ENCODE measurements at regions not wholly inside any gene's neighbourhood (a gene's known extent, or its start where the extent isn't known, plus 50 kb on each side); places are given as distances from the start of the nearest gene placed in this dataset.

- no peak overlapping the region for H3K9ac ChIP-seq (ENCODE audit: low read length in 3 of 3)
- FAIRE-seq (no peak), DNase-seq (no peak)
- H3K9me3 ChIP-seq (ENCODE audit: control insufficient read depth in 2 of 3, insufficient read depth in 1 of 3, low read length in 3 of 3), result no peaks in the 10 kb centered on the region
- no peaks in the 10 kb centered on the region for H3K4me1 ChIP-seq (ENCODE audit: control insufficient read depth in 2 of 3, insufficient read depth in 2 of 3, low read depth in 1 of 3, low read length in 3 of 3)
- TF ChIP-seq CTCF (IDR thresholded peaks at IDR 0.05; ENCODE audit: borderline replicate concordance, extremely low read depth, insufficient read depth), result no peak
- no peaks in the 10 kb centered on the region for H3K36me3 ChIP-seq (ENCODE audit: control insufficient read depth in 2 of 3, insufficient read depth in 3 of 3, low read length in 3 of 3)
- no peaks in the 10 kb centered on the region for H3K27me3 ChIP-seq (ENCODE audit: control insufficient read depth, insufficient read depth, low read length)
- H3K4me3 ChIP-seq (ENCODE audit: low read length in 3 of 3), result no peak overlapping the region
- no peak overlapping the region for H3K27ac ChIP-seq (ENCODE audit: low read depth in 2 of 2, low read length in 2 of 2)
- intact Hi-C loops (cut with DNase I), result no loop called here
Observed at GRCh38 chr13:57452228-57452627, 179.3 kb upstream of the PCDH17 start.

GRCh38 chr13:57470491-57470890 lies 161.1 kb upstream of the PCDH17 start:
- no peak overlapping the region for H3K27ac ChIP-seq (ENCODE audit: low read depth in 2 of 2, low read length in 2 of 2)
- no peak for FAIRE-seq

GRCh38 chr13:57491318-57491717 lies 140.2 kb upstream of the PCDH17 start:
- Histone ChIP-seq H3K4me1 (ENCODE audit: control insufficient read depth in 2 of 3, insufficient read depth in 2 of 3, low read depth in 1 of 3, low read length in 3 of 3) (no peaks in the 10 kb centered on the region), H3K27ac (ENCODE audit: low read depth in 2 of 2, low read length in 2 of 2) (no peak overlapping the region), H3K27me3 (ENCODE audit: control insufficient read depth, insufficient read depth, low read length) (no peaks in the 10 kb centered on the region), H3K36me3 (ENCODE audit: control insufficient read depth in 2 of 3, insufficient read depth in 3 of 3, low read length in 3 of 3) (no peaks in the 10 kb centered on the region), H3K9me3 (ENCODE audit: control insufficient read depth in 2 of 3, insufficient read depth in 1 of 3, low read length in 3 of 3) (no peaks in the 10 kb centered on the region), H3K4me3 (ENCODE audit: low read length in 3 of 3) (no peak overlapping the region), H3K9ac (ENCODE audit: low read length in 3 of 3) (no peak overlapping the region)
- FAIRE-seq (no peak), DNase-seq (no peak)
- no peak for TF ChIP-seq CTCF (IDR thresholded peaks at IDR 0.05; ENCODE audit: borderline replicate concordance, extremely low read depth, insufficient read depth)
- intact Hi-C loops (cut with DNase I), result no loop called here

More at GRCh38 chr13:57470491-57470890, 161.1 kb upstream of the PCDH17 start:
- intact Hi-C loops (cut with DNase I), result no loop called here
- Histone ChIP-seq H3K9me3 (ENCODE audit: control insufficient read depth in 2 of 3, insufficient read depth in 1 of 3, low read length in 3 of 3) (no peaks in the 10 kb centered on the region), H3K36me3 (ENCODE audit: control insufficient read depth in 2 of 3, insufficient read depth in 3 of 3, low read length in 3 of 3) (no peaks in the 10 kb centered on the region), H3K9ac (ENCODE audit: low read length in 3 of 3) (no peak overlapping the region), H3K4me3 (ENCODE audit: low read length in 3 of 3) (no peak overlapping the region), H3K27me3 (ENCODE audit: control insufficient read depth, insufficient read depth, low read length) (no peaks in the 10 kb centered on the region), H3K4me1 (ENCODE audit: control insufficient read depth in 2 of 3, insufficient read depth in 2 of 3, low read depth in 1 of 3, low read length in 3 of 3) (no peaks in the 10 kb centered on the region)
- TF ChIP-seq CTCF (IDR thresholded peaks at IDR 0.05; ENCODE audit: borderline replicate concordance, extremely low read depth, insufficient read depth), result no peak
- DNase-seq, result no peak

GRCh38 chr13:57507752-57508463 lies 123.6 kb upstream of the PCDH17 start:
- Histone ChIP-seq H3K36me3 (ENCODE audit: control insufficient read depth in 2 of 3, insufficient read depth in 3 of 3, low read length in 3 of 3) (no peaks in the 10 kb centered on the region), H3K9me3 (ENCODE audit: control insufficient read depth in 2 of 3, insufficient read depth in 1 of 3, low read length in 3 of 3) (no peaks in the 10 kb centered on the region), H3K9ac (ENCODE audit: low read length in 3 of 3) (no peak overlapping the region), H3K27me3 (ENCODE audit: control insufficient read depth, insufficient read depth, low read length) (no peaks in the 10 kb centered on the region), H3K4me3 (ENCODE audit: low read length in 3 of 3) (no peak overlapping the region), H3K4me1 (ENCODE audit: control insufficient read depth in 2 of 3, insufficient read depth in 2 of 3, low read depth in 1 of 3, low read length in 3 of 3) (no peaks in the 10 kb centered on the region), H3K27ac (ENCODE audit: low read depth in 2 of 2, low read length in 2 of 2) (no peak overlapping the region)
- no peak for TF ChIP-seq CTCF (IDR thresholded peaks at IDR 0.05; ENCODE audit: borderline replicate concordance, extremely low read depth, insufficient read depth)
- FAIRE-seq (no peak), DNase-seq (no peak)
- intact Hi-C loops (cut with DNase I), result no loop called here
